ENCODE measurements at regions not wholly inside any gene's neighbourhood (a gene's known extent, or its start where the extent isn't known, plus 50 kb on each side); places are given as distances from the start of the nearest gene placed in this dataset.

GRCh38 chr4:13953083-13953482 lies 325.6 kb upstream of the BOD1L1 start:
- peaks cover 8 to 17% of the 10 kb centered on the region in 2 experiments for H3K4me1 Mint-ChIP-seq
- no peak for TF ChIP-seq CTCF (conservative IDR thresholded peaks at IDR 0.05)
- no peak overlapping the region for H2BK5ac ChIP-seq (ENCODE audit: insufficient read length, low read length)
- H2BK15ac ChIP-seq (ENCODE audit: low read depth, low read length), result no peak overlapping the region
- H3K27me3 ChIP-seq (ENCODE audit: insufficient read depth, low read length), result no peaks in the 10 kb centered on the region
- no peak overlapping the region for H3K4me2 ChIP-seq (ENCODE audit: insufficient read depth, insufficient read length, low read length)
- H3T11ph ChIP-seq (ENCODE audit: low read length), result no peak overlapping the region
- no peak overlapping the region for H3K23ac ChIP-seq (ENCODE audit: insufficient read length, low read depth, low read length)
- H3K9me3 ChIP-seq (ENCODE audit: control insufficient read depth, low read depth, low read length), result no peaks in the 10 kb centered on the region
- H4K91ac ChIP-seq (ENCODE audit: insufficient read length, low read depth, low read length), result no peak overlapping the region
- H3K18ac ChIP-seq (ENCODE audit: insufficient read length, low read depth, low read length), result no peak overlapping the region
- no peak overlapping the region for H3K56ac ChIP-seq (ENCODE audit: insufficient read length, low read depth, low read length)
- H3K79me1 ChIP-seq (ENCODE audit: insufficient read depth, low read depth, low read length, poor library complexity, severe bottlenecking), result no peaks in the 10 kb centered on the region
- no peak overlapping the region for H4K8ac ChIP-seq (replicated peaks; ENCODE audit: insufficient read length, low read depth, low read length)
- H3K79me2 ChIP-seq (ENCODE audit: insufficient read depth, low read length), result no peaks in the 10 kb centered on the region
- no peaks in the 10 kb centered on the region for H3K27me3 Mint-ChIP-seq (ENCODE audit: low read depth)
- H3K27ac ChIP-seq (ENCODE audit: insufficient read length, low read depth, low read length), result no peak overlapping the region
- no peak overlapping the region for H2BK20ac ChIP-seq (ENCODE audit: low read depth, low read length, poor library complexity, severe bottlenecking)
- no peak overlapping the region for H2BK120ac ChIP-seq (ENCODE audit: low read depth, low read length, poor library complexity, severe bottlenecking)
- no peak overlapping the region for H3K4me3 Mint-ChIP-seq
- H3K4me1 ChIP-seq (ENCODE audit: insufficient read depth, low read length), result no peaks in the 10 kb centered on the region; the same call in 1 of the 2 replicates
- H4K20me1 ChIP-seq (ENCODE audit: control insufficient read depth, insufficient read depth, insufficient read length), result no peaks in the 10 kb centered on the region
- H2BK12ac ChIP-seq (ENCODE audit: insufficient read length, low read depth, low read length), result no peak overlapping the region
- H3K23me2 ChIP-seq (ENCODE audit: insufficient read length, low read depth, low read length, poor library complexity, severe bottlenecking), result no peaks in the 10 kb centered on the region
- no peak overlapping the region for H4K5ac ChIP-seq (ENCODE audit: insufficient read length, low read depth, low read length)
- DNase-seq, result no peak
- H2AFZ ChIP-seq (ENCODE audit: low read length), result no peak overlapping the region
- H3K9me3 Mint-ChIP-seq, result no peaks in the 10 kb centered on the region
- no peak overlapping the region for H3K27ac Mint-ChIP-seq
- peak overlapping the region; percentile 44; the same call in 1 of the 2 replicates for H3K14ac ChIP-seq (ENCODE audit: insufficient read depth, low read length)
- H3K4ac ChIP-seq (ENCODE audit: low read depth, low read length), result no peak overlapping the region
- H3K9ac ChIP-seq (ENCODE audit: extremely low read depth, insufficient read length, low read length), result no peak overlapping the region
- H2AK5ac ChIP-seq (ENCODE audit: insufficient read length, low read length), result no peak overlapping the region
- H3K36me3 Mint-ChIP-seq (ENCODE audit: insufficient read depth in 1 of 3, low read depth in 3 of 3), result no peaks in the 10 kb centered on the region
- WGBS (ENCODE audit: extremely low coverage, insufficient read length, low lambda C conversion rate), result no CpG with 5 or more reads among the region's 6 CpGs

All from H9 (cell line).